ENCODE measurements at regions not wholly inside any gene's neighbourhood (a gene's known extent, or its start where the extent isn't known, plus 50 kb on each side); places are given as distances from the start of the nearest gene placed in this dataset.

- ATAC-seq (no peak), DNase-seq (ENCODE audit: low spot score) (no peak)
- H3K27me3 Mint-ChIP-seq: peaks cover 0 to 6% of the 10 kb centered on the region in 2 donors
- H3K9me3 Mint-ChIP-seq: peaks cover 12% of the 10 kb centered on the region
- no peaks in the 10 kb centered on the region for H3K4me1 Mint-ChIP-seq (ENCODE audit: low read depth in 2 of 2)
- no peak overlapping the region for H3K27ac Mint-ChIP-seq
- H3K4me3 Mint-ChIP-seq: no peak overlapping the region
- H3K36me3 Mint-ChIP-seq: peaks cover 13% of the 10 kb centered on the region
These were observed 121.6 kb downstream of the MSTN start for GRCh38 chr2:189940913-189941312.

DNA sequence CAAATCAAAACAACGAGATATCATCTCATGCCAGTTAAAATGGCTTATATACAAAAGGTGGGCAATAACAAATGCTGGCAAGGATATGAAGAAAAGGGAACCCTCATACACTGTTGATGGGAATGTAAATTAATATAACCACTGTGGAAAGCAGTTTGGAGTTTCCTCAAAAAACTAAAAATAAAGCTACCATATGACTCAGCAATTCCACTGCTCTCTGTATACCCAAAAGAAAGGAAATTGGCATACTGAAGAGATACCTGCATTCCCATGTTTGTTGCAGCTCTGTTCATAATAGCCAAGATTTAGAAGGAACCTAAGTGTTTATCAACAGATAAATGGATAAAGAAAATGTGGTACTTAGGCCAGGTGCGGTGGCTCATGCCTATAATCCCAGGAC, 124.8 kb downstream of the MSTN start:
- peaks cover 10% of the 10 kb centered on the region for H3K9me3 Mint-ChIP-seq
- H3K27me3 Mint-ChIP-seq: peaks cover 0 to 7% of the 10 kb centered on the region in 2 donors
- no peak for ATAC-seq
- no peak overlapping the region for H3K4me3 Mint-ChIP-seq
- H3K27ac Mint-ChIP-seq: no peak overlapping the region
- H3K36me3 Mint-ChIP-seq: peaks cover 11% of the 10 kb centered on the region
- no peak for DNase-seq (ENCODE audit: low spot score)
- H3K4me1 Mint-ChIP-seq (ENCODE audit: low read depth in 2 of 2): no peaks in the 10 kb centered on the region

DNA sequence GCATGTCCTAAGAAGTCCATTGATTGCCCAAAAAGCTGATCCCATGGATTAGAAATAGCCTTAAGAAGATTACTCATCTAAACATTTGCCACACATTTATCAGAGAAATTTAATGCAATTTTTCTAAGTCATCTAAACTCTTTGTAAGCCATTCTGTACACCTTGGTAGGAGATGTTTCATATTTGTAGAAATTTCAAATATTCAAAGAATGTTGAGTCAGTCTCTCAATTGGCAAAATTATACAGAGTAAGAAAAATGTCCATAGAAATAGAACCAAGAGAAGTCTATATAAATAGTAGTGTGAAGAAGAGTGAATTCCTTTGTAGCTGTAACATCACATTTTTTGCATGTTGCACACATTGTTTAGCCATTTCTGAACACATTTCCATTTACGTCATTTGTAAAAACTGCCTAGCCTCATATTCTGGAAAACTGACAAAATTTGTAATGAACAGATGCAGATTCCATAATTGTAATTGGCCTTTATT, 128.6 kb downstream of the MSTN start:
- Mint-ChIP-seq H3K36me3 (no peaks in the 10 kb centered on the region), H3K4me1 (ENCODE audit: low read depth in 2 of 2) (no peaks in the 10 kb centered on the region), H3K27ac (no peak overlapping the region), H3K4me3 (no peak overlapping the region), H3K27me3 (peaks cover 0 to 7% of the 10 kb centered on the region in 2 donors), H3K9me3 (peaks cover 3% of the 10 kb centered on the region)
- ATAC-seq: no peak
- no peak for DNase-seq (ENCODE audit: low spot score)

GRCh38 chr2:189933041-189933440, 129.5 kb downstream of the MSTN start:
- Mint-ChIP-seq H3K4me1 (ENCODE audit: low read depth in 2 of 2) (no peaks in the 10 kb centered on the region), H3K27me3 (peaks cover 0 to 7% of the 10 kb centered on the region in 2 donors), H3K4me3 (no peak overlapping the region), H3K27ac (no peak overlapping the region), H3K9me3 (no peaks in the 10 kb centered on the region), H3K36me3 (no peaks in the 10 kb centered on the region)
- DNase-seq (ENCODE audit: low spot score) (no peak), ATAC-seq (no peak)

DNA sequence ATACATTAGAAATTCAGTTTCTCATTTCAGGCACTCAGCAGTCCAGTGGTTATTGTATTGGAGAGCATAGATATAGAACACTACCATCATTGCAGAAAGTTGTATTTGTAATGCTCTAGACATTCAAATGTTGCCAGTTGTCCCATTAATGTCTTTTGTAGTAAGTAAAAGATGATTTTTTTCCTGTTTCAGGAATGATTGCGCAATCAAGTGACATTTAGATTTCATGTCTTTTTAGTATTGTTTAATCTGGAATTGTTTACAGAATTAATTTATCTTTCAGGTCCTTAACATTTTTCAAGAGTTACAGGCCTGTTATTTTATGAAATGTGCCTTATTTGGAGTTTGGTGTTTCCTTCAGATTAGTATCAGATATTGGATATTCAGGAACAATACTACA, 134.7 kb downstream of the MSTN start:
- no peaks in the 10 kb centered on the region for H3K9me3 Mint-ChIP-seq
- H3K4me1 Mint-ChIP-seq (ENCODE audit: low read depth in 2 of 2): no peaks in the 10 kb centered on the region
- no peak overlapping the region for H3K27ac Mint-ChIP-seq
- H3K36me3 Mint-ChIP-seq: no peaks in the 10 kb centered on the region
- H3K27me3 Mint-ChIP-seq: peaks cover 4 to 8% of the 10 kb centered on the region in 2 donors
- ATAC-seq (no peak), DNase-seq (ENCODE audit: low spot score) (no peak)
- no peak overlapping the region for H3K4me3 Mint-ChIP-seq
